CD8-positive, alpha-beta memory T cell (primary cell): ENCODE measurements at regions not wholly inside any gene's neighbourhood (a gene's known extent, or its start where the extent isn't known, plus 50 kb on each side); places are given as distances from the start of the nearest gene placed in this dataset.

Experiments used
- CTCF ChIA-PET: fragments of 350-600 bp; sonication (Branson Sonifier 250); formaldehyde crosslinking; loops from one replicate; lab custom pipeline; 2021; ENCODE audit warnings: antibody characterized with exemption; lab: Charles Lee
- POLR2A ChIA-PET: fragments of 350-600 bp; sonication (Branson Sonifier 250); formaldehyde crosslinking; loops from one replicate; lab custom pipeline; 2021; ENCODE audit warnings: antibody characterized with exemption; lab: Charles Lee
- DNase-seq, 5 donors: peaks; one replicate each; pipeline versions ENCODE4 v3.0.0 to v3.0.0-alpha.2; 2020 to 2022; ENCODE audit warnings: mixed read lengths in 1 of 5
- H3K27ac ChIP-seq: one replicate; pipeline ENCODE4 v1.7.0; 2013; ENCODE audit warnings: low read depth, mild to moderate bottlenecking, low read length, moderate library complexity
- H3K27me3 ChIP-seq: 2 replicates; pipeline ENCODE4 v1.7.0; 2013; ENCODE audit warnings: low read length, mild to moderate bottlenecking; ENCODE audit not compliant: insufficient read depth, poor library complexity, severe bottlenecking
- H3K36me3 ChIP-seq: 2 replicates; pipeline ENCODE4 v1.7.0; 2013; ENCODE audit warnings: mild to moderate bottlenecking, low read length, moderate library complexity; ENCODE audit not compliant: insufficient read depth
- H3K4me1 ChIP-seq: 2 replicates; pipeline ENCODE4 v1.7.0; 2013; ENCODE audit warnings: mild to moderate bottlenecking, low read length, moderate library complexity; ENCODE audit not compliant: insufficient read depth
- H3K4me3 ChIP-seq: 2 replicates; pipeline ENCODE4 v1.7.0; 2013; ENCODE audit warnings: mild to moderate bottlenecking, low read length
- H3K9me3 ChIP-seq: 2 replicates; pipeline ENCODE4 v1.7.0; 2013; ENCODE audit warnings: mild to moderate bottlenecking, low read length
- H3K27ac Mint-ChIP-seq, 8 donors: one replicate each; pipeline ENCODE4 v1.8.0; 2020 to 2021; ENCODE audit warnings: mixed read lengths in 8 of 8, mild to moderate bottlenecking in 6 of 8, inconsistent platforms in 3 of 8, moderate library complexity in 3 of 8
- H3K27me3 Mint-ChIP-seq, 2 donors: one replicate each; pipeline ENCODE4 v1.8.0; 2020 to 2021; ENCODE audit warnings: mixed read lengths in 2 of 2, mild to moderate bottlenecking in 1 of 2, moderate library complexity in 1 of 2
- H3K36me3 Mint-ChIP-seq, 3 donors: one replicate each; pipeline ENCODE4 v1.8.0; 2020 to 2021; ENCODE audit warnings: mixed read lengths in 3 of 3, inconsistent platforms in 1 of 3, mild to moderate bottlenecking in 1 of 3
- H3K4me1 Mint-ChIP-seq, 3 donors: one replicate each; pipeline ENCODE4 v1.8.0; 2020 to 2021; ENCODE audit warnings: mixed read lengths in 3 of 3, inconsistent platforms in 1 of 3, mild to moderate bottlenecking in 1 of 3
- H3K4me3 Mint-ChIP-seq, 7 donors: one replicate each; pipeline ENCODE4 v1.8.0; 2020 to 2021; ENCODE audit warnings: mixed read lengths in 7 of 7, mild to moderate bottlenecking in 6 of 7, moderate library complexity in 4 of 7, inconsistent platforms in 2 of 7
- H3K9me3 Mint-ChIP-seq, 5 donors: one replicate each; pipeline ENCODE4 v1.8.0; 2020 to 2022; ENCODE audit warnings: mixed read lengths in 5 of 5, mild to moderate bottlenecking in 3 of 5, moderate library complexity in 2 of 5, inconsistent platforms in 1 of 5

GRCh38 chr3:76129441-76129840, 344.1 kb upstream of the ZNF717 start:
- no peak overlapping the region for H3K27ac Mint-ChIP-seq
- no peak for DNase-seq
- peaks cover 4 to 25% (median 5%) of the 10 kb centered on the region in 5 donors for H3K9me3 Mint-ChIP-seq
- CTCF ChIA-PET, result no interaction called here
- H3K9me3 ChIP-seq, result no peaks in the 10 kb centered on the region
- H3K27ac ChIP-seq, result no peak overlapping the region
- no peak overlapping the region for H3K4me3 ChIP-seq
- H3K27me3 Mint-ChIP-seq, result no peaks in the 10 kb centered on the region
- no peaks in the 10 kb centered on the region for H3K36me3 ChIP-seq
- no peaks in the 10 kb centered on the region for H3K27me3 ChIP-seq
- H3K4me1 ChIP-seq, result no peaks in the 10 kb centered on the region
- H3K4me1 Mint-ChIP-seq, result no peaks in the 10 kb centered on the region
- POLR2A ChIA-PET, result no interaction called here
- H3K36me3 Mint-ChIP-seq, result no peaks in the 10 kb centered on the region
- no peak overlapping the region for H3K4me3 Mint-ChIP-seq

GRCh38 chr3:76131396-76132153, 346.2 kb upstream of the ZNF717 start:
- H3K27me3 Mint-ChIP-seq, result no peaks in the 10 kb centered on the region
- H3K4me1 Mint-ChIP-seq, result no peaks in the 10 kb centered on the region
- Histone ChIP-seq H3K27me3 (no peaks in the 10 kb centered on the region), H3K4me3 (no peak overlapping the region), H3K9me3 (no peaks in the 10 kb centered on the region), H3K27ac (no peak overlapping the region), H3K4me1 (no peaks in the 10 kb centered on the region), H3K36me3 (no peaks in the 10 kb centered on the region)
- POLR2A ChIA-PET, result no interaction called here
- peaks cover 4 to 32% (median 7%) of the 10 kb centered on the region in 5 donors for H3K9me3 Mint-ChIP-seq
- DNase-seq, result no peak
- CTCF ChIA-PET, result no interaction called here
- H3K4me3 Mint-ChIP-seq, result no peak overlapping the region
- H3K36me3 Mint-ChIP-seq, result no peaks in the 10 kb centered on the region
- no peak overlapping the region for H3K27ac Mint-ChIP-seq

GRCh38 chr3:76132154-76132470, 346.8 kb upstream of the ZNF717 start:
- Histone ChIP-seq H3K36me3 (no peaks in the 10 kb centered on the region), H3K9me3 (no peaks in the 10 kb centered on the region), H3K4me1 (no peaks in the 10 kb centered on the region), H3K27me3 (no peaks in the 10 kb centered on the region), H3K27ac (no peak overlapping the region), H3K4me3 (no peak overlapping the region)
- Mint-ChIP-seq H3K36me3 (no peaks in the 10 kb centered on the region), H3K27me3 (no peaks in the 10 kb centered on the region), H3K4me3 (no peak overlapping the region), H3K27ac (no peak overlapping the region), H3K9me3 (peaks cover 4 to 35% (median 7%) of the 10 kb centered on the region in 5 donors), H3K4me1 (no peaks in the 10 kb centered on the region)
- ChIA-PET POLR2A (no interaction called here), CTCF (no interaction called here)
- no peak for DNase-seq

GRCh38 chr3:76134166-76134565, 348.8 kb upstream of the ZNF717 start:
- H3K27me3 ChIP-seq, result no peaks in the 10 kb centered on the region
- ChIA-PET CTCF (no interaction called here), POLR2A (no interaction called here)
- no peak overlapping the region for H3K4me3 Mint-ChIP-seq
- peaks cover 4 to 35% (median 5%) of the 10 kb centered on the region in 5 donors for H3K9me3 Mint-ChIP-seq
- no peak for DNase-seq
- no peak overlapping the region for H3K27ac ChIP-seq
- H3K27ac Mint-ChIP-seq, result no peak overlapping the region
- H3K36me3 Mint-ChIP-seq, result no peaks in the 10 kb centered on the region
- H3K36me3 ChIP-seq, result no peaks in the 10 kb centered on the region
- no peaks in the 10 kb centered on the region for H3K4me1 ChIP-seq
- H3K4me1 Mint-ChIP-seq, result no peaks in the 10 kb centered on the region
- H3K9me3 ChIP-seq, result no peaks in the 10 kb centered on the region
- no peak overlapping the region for H3K4me3 ChIP-seq
- no peaks in the 10 kb centered on the region for H3K27me3 Mint-ChIP-seq

GRCh38 chr3:76138921-76139320, 353.6 kb upstream of the ZNF717 start:
- Histone ChIP-seq H3K27ac (no peak overlapping the region), H3K4me3 (no peak overlapping the region), H3K4me1 (no peaks in the 10 kb centered on the region), H3K27me3 (no peaks in the 10 kb centered on the region), H3K9me3 (no peaks in the 10 kb centered on the region), H3K36me3 (no peaks in the 10 kb centered on the region)
- no peak overlapping the region for H3K27ac Mint-ChIP-seq
- H3K4me3 Mint-ChIP-seq, result no peak overlapping the region
- ChIA-PET CTCF (no interaction called here), POLR2A (no interaction called here)
- H3K36me3 Mint-ChIP-seq, result no peaks in the 10 kb centered on the region
- no peaks in the 10 kb centered on the region for H3K4me1 Mint-ChIP-seq
- H3K27me3 Mint-ChIP-seq, result no peaks in the 10 kb centered on the region
- no peak for DNase-seq
- H3K9me3 Mint-ChIP-seq, result peaks cover 4 to 23% (median 7%) of the 10 kb centered on the region in 5 donors

GRCh38 chr3:76147846-76148245, 362.5 kb upstream of the ZNF717 start:
- no peaks in the 10 kb centered on the region for H3K27me3 ChIP-seq
- peaks cover 0 to 3% of the 10 kb centered on the region in 2 donors for H3K27me3 Mint-ChIP-seq
- peaks cover 0 to 17% (median 6%) of the 10 kb centered on the region in 5 donors for H3K9me3 Mint-ChIP-seq
- H3K4me1 ChIP-seq, result no peaks in the 10 kb centered on the region
- no peaks in the 10 kb centered on the region for H3K36me3 Mint-ChIP-seq
- H3K9me3 ChIP-seq, result no peaks in the 10 kb centered on the region
- CTCF ChIA-PET, result no interaction called here
- no peak overlapping the region for H3K27ac Mint-ChIP-seq
- H3K4me3 Mint-ChIP-seq, result no peak overlapping the region
- DNase-seq, result no peak
- no peaks in the 10 kb centered on the region for H3K4me1 Mint-ChIP-seq
- POLR2A ChIA-PET, result no interaction called here
- H3K27ac ChIP-seq, result no peak overlapping the region
- no peaks in the 10 kb centered on the region for H3K36me3 ChIP-seq
- no peak overlapping the region for H3K4me3 ChIP-seq

- H3K4me1 ChIP-seq, result no peaks in the 10 kb centered on the region
- H3K9me3 ChIP-seq, result no peaks in the 10 kb centered on the region
- H3K27me3 ChIP-seq, result no peaks in the 10 kb centered on the region
- DNase-seq, result no peak
- Mint-ChIP-seq H3K4me1 (no peaks in the 10 kb centered on the region), H3K36me3 (no peaks in the 10 kb centered on the region), H3K9me3 (peaks cover 0 to 30% (median 8%) of the 10 kb centered on the region in 5 donors), H3K27ac (no peak overlapping the region), H3K27me3 (peaks cover 0 to 3% of the 10 kb centered on the region in 2 donors), H3K4me3 (no peak overlapping the region)
- no peaks in the 10 kb centered on the region for H3K36me3 ChIP-seq
- H3K27ac ChIP-seq, result no peak overlapping the region
- POLR2A ChIA-PET, result no interaction called here
- CTCF ChIA-PET, result no interaction called here
- H3K4me3 ChIP-seq, result no peak overlapping the region
These were observed 366.7 kb upstream of the ZNF717 start for GRCh38 chr3:76152028-76152427.

GRCh38 chr3:76161856-76162255, 376.5 kb upstream of the ZNF717 start:
- Histone ChIP-seq H3K4me3 (no peak overlapping the region), H3K27me3 (no peaks in the 10 kb centered on the region), H3K36me3 (no peaks in the 10 kb centered on the region), H3K27ac (no peak overlapping the region), H3K4me1 (no peaks in the 10 kb centered on the region), H3K9me3 (no peaks in the 10 kb centered on the region)
- CTCF ChIA-PET, result no interaction called here
- H3K36me3 Mint-ChIP-seq, result no peaks in the 10 kb centered on the region
- no peak overlapping the region for H3K27ac Mint-ChIP-seq
- no peak overlapping the region for H3K4me3 Mint-ChIP-seq
- POLR2A ChIA-PET, result no interaction called here
- DNase-seq, result no peak
- H3K4me1 Mint-ChIP-seq, result no peaks in the 10 kb centered on the region
- H3K9me3 Mint-ChIP-seq, result peaks cover 4 to 21% (median 10%) of the 10 kb centered on the region in 5 donors
- H3K27me3 Mint-ChIP-seq, result no peaks in the 10 kb centered on the region
